ENCODE measurements at regions not wholly inside any gene's neighbourhood (a gene's known extent, or its start where the extent isn't known, plus 50 kb on each side); places are given as distances from the start of the nearest gene placed in this dataset.

- Histone ChIP-seq H3K36me3 (ENCODE audit: insufficient read depth, insufficient read length, low read length) (no peaks in the 10 kb centered on the region), H3K9me3 (ENCODE audit: insufficient read depth, low read length) (no peaks in the 10 kb centered on the region), H3K27me3 (ENCODE audit: insufficient read depth, insufficient read length) (no peaks in the 10 kb centered on the region), H3K9ac (ENCODE audit: insufficient read length, low read depth) (no peak overlapping the region), H3K4me3 (ENCODE audit: insufficient read length, low read depth) (no peak overlapping the region), H3K4me1 (ENCODE audit: insufficient read depth, insufficient read length) (no peaks in the 10 kb centered on the region)
- DNase-seq (ENCODE audit: low read depth, low spot score), result no peak
- TF ChIP-seq ZNF274 (IDR thresholded peaks at IDR 0.05; ENCODE audit: low read depth, low read length), result no peak
- no peak for TF ChIP-seq SUZ12 (IDR thresholded peaks at IDR 0.05; ENCODE audit: extremely low read depth, insufficient read depth, insufficient read length)
- no peak for TF ChIP-seq YY1 (IDR thresholded peaks at IDR 0.05; ENCODE audit: insufficient read depth, insufficient read length)
Observed at GRCh38 chr2:88283886-88284592, 113.9 kb downstream of the THNSL2 start.

GRCh38 chr2:88281302-88282217 is 111.4 kb downstream of the THNSL2 start:
- Histone ChIP-seq H3K4me1 (ENCODE audit: insufficient read depth, insufficient read length) (no peaks in the 10 kb centered on the region), H3K27me3 (ENCODE audit: insufficient read depth, insufficient read length) (no peaks in the 10 kb centered on the region), H3K9me3 (ENCODE audit: insufficient read depth, low read length) (no peaks in the 10 kb centered on the region), H3K9ac (ENCODE audit: insufficient read length, low read depth) (no peak overlapping the region), H3K36me3 (ENCODE audit: insufficient read depth, insufficient read length, low read length) (no peaks in the 10 kb centered on the region), H3K4me3 (ENCODE audit: insufficient read length, low read depth) (no peak overlapping the region)
- TF ChIP-seq SUZ12 (IDR thresholded peaks at IDR 0.05; ENCODE audit: extremely low read depth, insufficient read depth, insufficient read length), result no peak
- TF ChIP-seq YY1 (IDR thresholded peaks at IDR 0.05; ENCODE audit: insufficient read depth, insufficient read length), result no peak
- TF ChIP-seq ZNF274 (IDR thresholded peaks at IDR 0.05; ENCODE audit: low read depth, low read length), result no peak
- DNase-seq (ENCODE audit: low read depth, low spot score), result no peak

DNA sequence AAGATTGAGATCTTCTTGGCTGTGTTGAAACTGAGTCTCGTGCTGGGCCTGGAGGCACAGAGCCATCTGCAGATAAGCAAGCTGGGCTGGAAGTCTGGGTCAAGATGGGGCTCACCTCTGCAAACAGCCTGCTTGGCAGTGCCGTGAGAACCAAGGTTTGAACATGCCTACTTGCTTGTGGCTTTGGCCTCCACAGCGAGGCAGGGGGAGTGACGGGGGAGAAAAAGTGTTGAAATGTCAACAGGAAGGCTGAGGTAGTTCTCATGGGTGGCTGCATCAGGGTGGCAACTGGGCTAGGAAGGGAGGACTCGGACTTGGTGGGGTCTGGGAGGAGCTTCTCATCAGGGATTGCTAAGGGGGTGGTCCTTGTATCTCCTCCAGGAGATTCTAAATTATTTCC is 99.7 kb downstream of the THNSL2 start:
- no peaks in the 10 kb centered on the region for H3K27me3 ChIP-seq (ENCODE audit: insufficient read depth, insufficient read length)
- no peaks in the 10 kb centered on the region for H3K4me1 ChIP-seq (ENCODE audit: insufficient read depth, insufficient read length)
- peaks cover 14% of the 10 kb centered on the region; the same call in 1 of the 2 replicates for H3K9me3 ChIP-seq (ENCODE audit: insufficient read depth, low read length)
- no peak overlapping the region for H3K9ac ChIP-seq (ENCODE audit: insufficient read length, low read depth)
- H3K4me3 ChIP-seq (ENCODE audit: insufficient read length, low read depth), result no peak overlapping the region
- no peaks in the 10 kb centered on the region for H3K36me3 ChIP-seq (ENCODE audit: insufficient read depth, insufficient read length, low read length)
- TF ChIP-seq YY1 (IDR thresholded peaks at IDR 0.05; ENCODE audit: insufficient read depth, insufficient read length) (no peak), SUZ12 (IDR thresholded peaks at IDR 0.05; ENCODE audit: extremely low read depth, insufficient read depth, insufficient read length) (no peak), ZNF274 (IDR thresholded peaks at IDR 0.05; ENCODE audit: low read depth, low read length) (no peak)
- no peak for DNase-seq (ENCODE audit: low read depth, low spot score)

DNA sequence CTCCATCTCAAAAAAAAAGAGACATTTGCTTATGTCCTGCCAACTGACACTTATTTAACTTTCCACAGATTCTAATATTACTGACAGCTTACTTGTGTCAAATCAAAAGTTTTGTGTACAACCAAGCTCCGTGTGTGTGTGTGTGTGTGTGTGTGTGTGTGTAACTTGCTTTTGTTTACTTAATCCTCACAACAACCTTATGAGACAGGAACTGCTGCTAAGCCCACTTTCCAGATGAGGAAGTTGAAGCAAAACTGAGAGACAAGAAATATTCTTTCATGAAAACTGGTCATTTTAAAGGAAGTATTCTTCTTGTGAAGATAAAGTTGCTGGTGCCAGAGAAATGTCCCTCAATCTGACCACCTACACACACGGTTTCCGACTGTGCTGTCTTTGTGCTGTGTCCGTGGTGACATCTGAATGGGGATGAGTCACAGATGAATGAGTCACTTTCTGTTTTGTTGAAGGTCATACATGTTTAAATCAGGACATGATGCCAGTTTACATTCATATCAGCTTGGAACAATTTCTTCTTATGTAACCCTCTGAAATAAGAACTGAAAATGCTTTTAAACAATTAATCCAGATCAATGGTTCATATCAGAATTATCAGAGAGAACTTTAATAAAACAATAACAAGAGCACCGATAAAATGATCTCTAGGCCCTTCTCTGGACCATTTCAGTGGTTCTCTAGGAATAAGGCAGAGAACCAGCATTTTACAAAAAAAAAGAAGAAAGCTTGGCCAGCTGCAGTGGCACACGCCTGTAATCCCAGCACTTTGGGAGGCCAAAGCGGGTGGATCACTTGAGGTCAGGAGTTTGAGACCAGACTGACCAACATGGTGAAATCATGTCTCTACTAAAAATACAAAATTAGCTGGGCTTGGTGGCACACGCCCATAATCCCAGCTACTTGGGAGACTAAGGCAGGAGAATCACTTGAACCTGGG is 95.5 kb downstream of the THNSL2 start:
- H3K4me3 ChIP-seq (ENCODE audit: insufficient read length, low read depth), result no peak overlapping the region
- no peak for DNase-seq (ENCODE audit: low read depth, low spot score)
- no peaks in the 10 kb centered on the region for H3K36me3 ChIP-seq (ENCODE audit: insufficient read depth, insufficient read length, low read length)
- no peak overlapping the region for H3K9ac ChIP-seq (ENCODE audit: insufficient read length, low read depth)
- no peak for TF ChIP-seq YY1 (IDR thresholded peaks at IDR 0.05; ENCODE audit: insufficient read depth, insufficient read length)
- no peak for TF ChIP-seq ZNF274 (IDR thresholded peaks at IDR 0.05; ENCODE audit: low read depth, low read length)
- no peak for TF ChIP-seq SUZ12 (IDR thresholded peaks at IDR 0.05; ENCODE audit: extremely low read depth, insufficient read depth, insufficient read length)
- no peaks in the 10 kb centered on the region for H3K4me1 ChIP-seq (ENCODE audit: insufficient read depth, insufficient read length)
- peaks cover 14% of the 10 kb centered on the region; the same call in 1 of the 2 replicates for H3K9me3 ChIP-seq (ENCODE audit: insufficient read depth, low read length)
- H3K27me3 ChIP-seq (ENCODE audit: insufficient read depth, insufficient read length), result no peaks in the 10 kb centered on the region

GRCh38 chr2:88263861-88264260 is 93.7 kb downstream of the THNSL2 start:
- 0 out of 2 replicates have a peak, but pooled peaks cover 2% of the 10 kb centered on the region for H3K9me3 ChIP-seq (ENCODE audit: insufficient read depth, low read length)
- DNase-seq (ENCODE audit: low read depth, low spot score), result no peak
- H3K4me1 ChIP-seq (ENCODE audit: insufficient read depth, insufficient read length), result no peaks in the 10 kb centered on the region
- no peak overlapping the region for H3K4me3 ChIP-seq (ENCODE audit: insufficient read length, low read depth)
- H3K27me3 ChIP-seq (ENCODE audit: insufficient read depth, insufficient read length), result peaks cover 5% of the 10 kb centered on the region
- H3K36me3 ChIP-seq (ENCODE audit: insufficient read depth, insufficient read length, low read length), result no peaks in the 10 kb centered on the region
- no peak overlapping the region for H3K9ac ChIP-seq (ENCODE audit: insufficient read length, low read depth)
- TF ChIP-seq SUZ12 (IDR thresholded peaks at IDR 0.05; ENCODE audit: extremely low read depth, insufficient read depth, insufficient read length), result no peak
- TF ChIP-seq ZNF274 (IDR thresholded peaks at IDR 0.05; ENCODE audit: low read depth, low read length), result no peak
- no peak for TF ChIP-seq YY1 (IDR thresholded peaks at IDR 0.05; ENCODE audit: insufficient read depth, insufficient read length)

- peaks cover 5% of the 10 kb centered on the region for H3K27me3 ChIP-seq (ENCODE audit: insufficient read depth, insufficient read length)
- H3K4me3 ChIP-seq (ENCODE audit: insufficient read length, low read depth), result no peak overlapping the region
- H3K9ac ChIP-seq (ENCODE audit: insufficient read length, low read depth), result no peak overlapping the region
- H3K36me3 ChIP-seq (ENCODE audit: insufficient read depth, insufficient read length, low read length), result no peaks in the 10 kb centered on the region
- TF ChIP-seq ZNF274 (IDR thresholded peaks at IDR 0.05; ENCODE audit: low read depth, low read length) (no peak), YY1 (IDR thresholded peaks at IDR 0.05; ENCODE audit: insufficient read depth, insufficient read length) (no peak), SUZ12 (IDR thresholded peaks at IDR 0.05; ENCODE audit: extremely low read depth, insufficient read depth, insufficient read length) (no peak)
- no peaks in the 10 kb centered on the region for H3K4me1 ChIP-seq (ENCODE audit: insufficient read depth, insufficient read length)
- no peaks in the 10 kb centered on the region for H3K9me3 ChIP-seq (ENCODE audit: insufficient read depth, low read length)
- no peak for DNase-seq (ENCODE audit: low read depth, low spot score)
Observed at GRCh38 chr2:88261725-88262124, 91.6 kb downstream of the THNSL2 start.

Data from NT2/D1 (cell line).